Liver (tissue), 8 donors: ENCODE measurements at regions not wholly inside any gene's neighbourhood (a gene's known extent, or its start where the extent isn't known, plus 50 kb on each side); places are given as distances from the start of the nearest gene placed in this dataset.

Experiments used
- DNase-seq: peaks from one replicate; pipeline ENCODE4 v3.0.0-alpha.2; 2017; ENCODE audit warnings: low spot score
- H3K27ac ChIP-seq, 2 donors: one replicate each; pipeline ENCODE4 v1.7.0; 2013; ENCODE audit warnings: inconsistent platforms in 2 of 2, low read length in 2 of 2, control low read depth in 1 of 2, low read depth in 1 of 2, mild to moderate bottlenecking in 1 of 2
- H3K27me3 ChIP-seq, 4 donors: one replicate each; pipeline versions ENCODE4 v1.6.1 to v1.7.0; 2013; ENCODE audit warnings: low read length in 3 of 4, inconsistent platforms in 1 of 4, mild to moderate bottlenecking in 1 of 4, moderate library complexity in 1 of 4; ENCODE audit not compliant: control insufficient read depth in 4 of 4, insufficient read depth in 4 of 4
- H3K36me3 ChIP-seq, 4 donors: one replicate each; pipeline versions ENCODE4 v1.6.1 to v1.7.0; 2013; ENCODE audit warnings: low read length in 3 of 4, mild to moderate bottlenecking in 3 of 4, low read depth in 1 of 4, moderate library complexity in 1 of 4; ENCODE audit not compliant: control insufficient read depth in 4 of 4, insufficient read depth in 3 of 4
- H3K4me1 ChIP-seq, 4 donors: one replicate each; pipeline versions ENCODE4 v1.6.1 to v1.7.0; 2013; ENCODE audit warnings: low read length in 3 of 4, mild to moderate bottlenecking in 3 of 4, moderate library complexity in 1 of 4; ENCODE audit not compliant: control insufficient read depth in 4 of 4, insufficient read depth in 4 of 4
- H3K4me3 ChIP-seq, 3 donors: one replicate each; pipeline versions ENCODE4 v1.6.1 to v1.7.0; 2013; ENCODE audit warnings: low read length in 3 of 3, control low read depth in 1 of 3, low read depth in 1 of 3, mild to moderate bottlenecking in 1 of 3
- H3K9ac ChIP-seq, 2 donors: one replicate each; pipeline ENCODE4 v1.7.0; 2013; ENCODE audit warnings: low read length in 2 of 2, mild to moderate bottlenecking in 2 of 2, moderate library complexity in 2 of 2, control low read depth in 1 of 2, low read depth in 1 of 2
- H3K9me3 ChIP-seq, 4 donors: one replicate each; pipeline versions ENCODE4 v1.6.1 to v1.7.0; 2013; ENCODE audit warnings: low read length in 3 of 4; ENCODE audit not compliant: control insufficient read depth in 4 of 4
- EGR1 ChIP-seq, 2 donors: IDR thresholded peaks; 2 replicates each; pipeline ENCODE4 v1.6.1; 2016 to 2018; ENCODE audit warnings: antibody characterized with exemption in 2 of 2, low read depth in 2 of 2
- FOXA1 ChIP-seq: IDR thresholded peaks from 2 replicates; pipeline ENCODE4 v1.6.1; 2016; ENCODE audit warnings: antibody characterized with exemption
- FOXA2 ChIP-seq: IDR thresholded peaks from 2 replicates; pipeline ENCODE4 v1.6.1; 2016; ENCODE audit warnings: antibody characterized with exemption
- GABPA ChIP-seq, 2 donors: IDR thresholded peaks in 1 of 2; conservative IDR thresholded peaks in 1 of 2; 2 replicates each; pipeline ENCODE4 v1.6.1; 2016; ENCODE audit warnings: antibody characterized with exemption in 2 of 2, mild to moderate bottlenecking in 1 of 2, moderate library complexity in 1 of 2
- HNF4A ChIP-seq, 2 donors: conservative IDR thresholded peaks; 2 replicates each; pipeline ENCODE4 v1.6.1; 2016; ENCODE audit warnings: antibody characterized with exemption in 2 of 2, mild to moderate bottlenecking in 2 of 2
- HNF4G ChIP-seq: IDR thresholded peaks from 2 replicates; pipeline ENCODE4 v1.6.1; 2016; ENCODE audit warnings: antibody characterized with exemption
- JUND ChIP-seq, 2 donors: IDR thresholded peaks; 2 replicates each; pipeline ENCODE4 v1.6.1; 2016; ENCODE audit warnings: antibody characterized with exemption in 2 of 2
- MAX ChIP-seq: IDR thresholded peaks from 2 replicates; pipeline ENCODE4 v1.6.1; 2016; ENCODE audit warnings: antibody characterized with exemption
- NR2F2 ChIP-seq: IDR thresholded peaks from 2 replicates; pipeline ENCODE4 v1.6.1; 2016; ENCODE audit warnings: antibody characterized with exemption
- RAD21 ChIP-seq, 2 donors: IDR thresholded peaks; 2 replicates each; pipeline ENCODE4 v1.6.1; 2016; ENCODE audit warnings: antibody characterized with exemption in 2 of 2, mild to moderate bottlenecking in 2 of 2
- REST ChIP-seq: IDR thresholded peaks from 2 replicates; pipeline ENCODE4 v1.6.1; 2016; ENCODE audit warnings: antibody characterized with exemption, mild to moderate bottlenecking
- RXRA ChIP-seq, 2 donors: IDR thresholded peaks; 2 replicates each; pipeline ENCODE4 v1.6.1; 2017 to 2018; ENCODE audit warnings: antibody characterized with exemption in 2 of 2, mild to moderate bottlenecking in 1 of 2
- SP1 ChIP-seq: IDR thresholded peaks from 2 replicates; pipeline ENCODE4 v1.6.1; 2018; ENCODE audit warnings: antibody characterized with exemption, mild to moderate bottlenecking
- TAF1 ChIP-seq: conservative IDR thresholded peaks from 2 replicates; pipeline ENCODE4 v1.6.1; 2016; ENCODE audit warnings: antibody characterized with exemption, mild to moderate bottlenecking
- YY1 ChIP-seq: IDR thresholded peaks from 2 replicates; pipeline ENCODE4 v1.6.1; 2016; ENCODE audit warnings: antibody characterized with exemption, mild to moderate bottlenecking
- WGBS: extraction: QIAGEN DNeasy Blood & Tissue Kit; methylation state at CpG from one replicate; pipeline ENCODE4 v1.1.7; 2013; 5-methylcytosine and 5-hydroxymethylcytosine counted together
- TF ChIP-seq, protein P1 (sequence below): fragments of 150-350 bp; IDR thresholded peaks from 2 replicates; pipeline ENCODE4 v1.5.1; 2017; ENCODE audit warnings: improper control_type of control experiment, low read depth, low read length; ENCODE audit not compliant: missing input control
- TF ChIP-seq, protein P2 (sequence below): IDR thresholded peaks from 2 replicates; pipeline ENCODE4 v1.6.1; 2016; ENCODE audit warnings: antibody characterized with exemption
- TF ChIP-seq, protein P3 (sequence below): IDR thresholded peaks from 2 replicates; pipeline ENCODE4 v1.6.1; 2016; ENCODE audit warnings: antibody characterized with exemption
- donor health status: healthy.
- donor health status: healthy.
- donor health status: healthy.
- donor health status: healthy.
- donor health status: healthy.

- TF ChIP-seq, protein P1, sequence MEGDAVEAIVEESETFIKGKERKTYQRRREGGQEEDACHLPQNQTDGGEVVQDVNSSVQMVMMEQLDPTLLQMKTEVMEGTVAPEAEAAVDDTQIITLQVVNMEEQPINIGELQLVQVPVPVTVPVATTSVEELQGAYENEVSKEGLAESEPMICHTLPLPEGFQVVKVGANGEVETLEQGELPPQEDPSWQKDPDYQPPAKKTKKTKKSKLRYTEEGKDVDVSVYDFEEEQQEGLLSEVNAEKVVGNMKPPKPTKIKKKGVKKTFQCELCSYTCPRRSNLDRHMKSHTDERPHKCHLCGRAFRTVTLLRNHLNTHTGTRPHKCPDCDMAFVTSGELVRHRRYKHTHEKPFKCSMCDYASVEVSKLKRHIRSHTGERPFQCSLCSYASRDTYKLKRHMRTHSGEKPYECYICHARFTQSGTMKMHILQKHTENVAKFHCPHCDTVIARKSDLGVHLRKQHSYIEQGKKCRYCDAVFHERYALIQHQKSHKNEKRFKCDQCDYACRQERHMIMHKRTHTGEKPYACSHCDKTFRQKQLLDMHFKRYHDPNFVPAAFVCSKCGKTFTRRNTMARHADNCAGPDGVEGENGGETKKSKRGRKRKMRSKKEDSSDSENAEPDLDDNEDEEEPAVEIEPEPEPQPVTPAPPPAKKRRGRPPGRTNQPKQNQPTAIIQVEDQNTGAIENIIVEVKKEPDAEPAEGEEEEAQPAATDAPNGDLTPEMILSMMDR = no peak
- TF ChIP-seq FOXA1 (no peak), RAD21 (IDR thresholded peaks at IDR 0.05) (no peak), EGR1 (IDR thresholded peaks at IDR 0.05; ENCODE audit: low read depth in 2 of 2) (no peak), YY1 (no peak), JUND (IDR thresholded peaks at IDR 0.05) (no peak)
- TF ChIP-seq, protein P2, sequence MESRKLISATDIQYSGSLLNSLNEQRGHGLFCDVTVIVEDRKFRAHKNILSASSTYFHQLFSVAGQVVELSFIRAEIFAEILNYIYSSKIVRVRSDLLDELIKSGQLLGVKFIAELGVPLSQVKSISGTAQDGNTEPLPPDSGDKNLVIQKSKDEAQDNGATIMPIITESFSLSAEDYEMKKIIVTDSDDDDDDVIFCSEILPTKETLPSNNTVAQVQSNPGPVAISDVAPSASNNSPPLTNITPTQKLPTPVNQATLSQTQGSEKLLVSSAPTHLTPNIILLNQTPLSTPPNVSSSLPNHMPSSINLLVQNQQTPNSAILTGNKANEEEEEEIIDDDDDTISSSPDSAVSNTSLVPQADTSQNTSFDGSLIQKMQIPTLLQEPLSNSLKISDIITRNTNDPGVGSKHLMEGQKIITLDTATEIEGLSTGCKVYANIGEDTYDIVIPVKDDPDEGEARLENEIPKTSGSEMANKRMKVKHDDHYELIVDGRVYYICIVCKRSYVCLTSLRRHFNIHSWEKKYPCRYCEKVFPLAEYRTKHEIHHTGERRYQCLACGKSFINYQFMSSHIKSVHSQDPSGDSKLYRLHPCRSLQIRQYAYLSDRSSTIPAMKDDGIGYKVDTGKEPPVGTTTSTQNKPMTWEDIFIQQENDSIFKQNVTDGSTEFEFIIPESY = no peak
These were observed 75.7 kb upstream of the SGCG start (continued) for GRCh38 chr13:23105051-23105450.

- no peak overlapping the region for H3K9ac ChIP-seq
- H3K27ac ChIP-seq = no peak overlapping the region
- 74% methylated on average over 7 of the region's 7 CpGs for WGBS
- H3K4me3 ChIP-seq = no peak overlapping the region
- peaks cover 0 to 2% (median 0%) of the 10 kb centered on the region in 4 donors for H3K27me3 ChIP-seq
- TF ChIP-seq JUND (IDR thresholded peaks at IDR 0.05) = no peak
- TF ChIP-seq RXRA (IDR thresholded peaks at IDR 0.05) = no peak
- TF ChIP-seq NR2F2 = no peak
- no peak for TF ChIP-seq GABPA (IDR thresholded peaks at IDR 0.05 in 1 of 2, conservative IDR thresholded peaks at IDR 0.05 in 1 of 2)
- TF ChIP-seq, protein P2 = no peak
- TF ChIP-seq FOXA1 = no peak
- TF ChIP-seq RAD21 (IDR thresholded peaks at IDR 0.05) = no peak
- no peak for TF ChIP-seq HNF4A (conservative IDR thresholded peaks at IDR 0.05)
- TF ChIP-seq SP1 = no peak
- TF ChIP-seq MAX = no peak
- TF ChIP-seq, protein P1 = no peak
- TF ChIP-seq TAF1 = no peak
- TF ChIP-seq HNF4G = no peak
- no peak for TF ChIP-seq EGR1 (IDR thresholded peaks at IDR 0.05; ENCODE audit: low read depth in 2 of 2)
- TF ChIP-seq YY1 = no peak
- TF ChIP-seq, protein P3, sequence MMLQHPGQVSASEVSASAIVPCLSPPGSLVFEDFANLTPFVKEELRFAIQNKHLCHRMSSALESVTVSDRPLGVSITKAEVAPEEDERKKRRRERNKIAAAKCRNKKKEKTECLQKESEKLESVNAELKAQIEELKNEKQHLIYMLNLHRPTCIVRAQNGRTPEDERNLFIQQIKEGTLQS = no peak
- no peak for TF ChIP-seq FOXA2
- TF ChIP-seq REST = no peak
- H3K9me3 ChIP-seq = peaks cover 0 to 6% (median 0%) of the 10 kb centered on the region in 4 donors
- H3K36me3 ChIP-seq = no peaks in the 10 kb centered on the region
- DNase-seq = no peak
- H3K4me1 ChIP-seq = no peaks in the 10 kb centered on the region
These were observed 73.1 kb upstream of the SGCG start for GRCh38 chr13:23107665-23108064.
